OCI-LY7 (cell line): ENCODE measurements at regions not wholly inside any gene's neighbourhood (a gene's known extent, or its start where the extent isn't known, plus 50 kb on each side); places are given as distances from the start of the nearest gene placed in this dataset.

Experiments used
- BruUV-seq: library from RNA; stranded (reverse); fragments of 400-500 nt; replicated peaks from 2 replicates; lab custom pipeline; 2021; lab: Mats Ljungman, UMichigan
- CTCF ChIA-PET: fragments of 300-600 bp; sonication (Branson Sonifier 250); formaldehyde crosslinking; loops from one replicate; lab custom pipeline; 2022; ENCODE audit warnings: antibody characterized with exemption; ENCODE audit not compliant: unreplicated experiment; lab: Charles Lee
- POLR2A ChIA-PET: fragments of 300-600 bp; sonication (Branson Sonifier 250); formaldehyde crosslinking; loops from one replicate; lab custom pipeline; 2022; ENCODE audit warnings: antibody characterized with exemption; lab: Charles Lee
- DNase-seq: peaks from one replicate; pipeline ENCODE4 v3.0.0-alpha.2; 2015; ENCODE audit warnings: low spot score
- H2AFZ ChIP-seq: fragments of 200-600 bp; sonication (generic), shearing (Covaris generic); 2 replicates; pipeline ENCODE4 v1.6.1; 2014; ENCODE audit warnings: mild to moderate bottlenecking, antibody characterized with exemption, low read length, moderate library complexity
- H3K27ac ChIP-seq: fragments of 200-600 bp; sonication (generic); 2 replicates; pipeline ENCODE4 v1.5.1; 2014; ENCODE audit warnings: mixed run types, low read depth, mild to moderate bottlenecking, moderate library complexity, low read length, inconsistent platforms; ENCODE audit not compliant: poor library complexity, severe bottlenecking
- H3K36me3 ChIP-seq: fragments of 200-600 bp; sonication (generic); 2 replicates; pipeline ENCODE4 v1.6.1; 2014; ENCODE audit warnings: mild to moderate bottlenecking, antibody characterized with exemption, low read length, moderate library complexity, mixed read lengths; ENCODE audit not compliant: insufficient read depth
- H3K4me1 ChIP-seq: fragments of 200-600 bp; sonication (generic); 2 replicates; pipeline ENCODE4 v1.5.1; 2014; ENCODE audit warnings: mild to moderate bottlenecking, low read length; ENCODE audit not compliant: insufficient read depth, poor library complexity, severe bottlenecking
- H3K4me2 ChIP-seq: fragments of 200-600 bp; sonication (generic); 2 replicates; pipeline ENCODE4 v1.6.1; 2014; ENCODE audit warnings: mild to moderate bottlenecking, low read length
- H3K4me3 ChIP-seq: fragments of 200-600 bp; sonication (generic); 2 replicates; pipeline ENCODE4 v1.5.1; 2014; ENCODE audit warnings: mild to moderate bottlenecking, low read depth, low read length; ENCODE audit not compliant: poor library complexity, severe bottlenecking
- H3K79me2 ChIP-seq: fragments of 200-600 bp; sonication (generic); 2 replicates; pipeline ENCODE4 v1.6.1; 2016; ENCODE audit warnings: low read depth, mild to moderate bottlenecking, low read length, moderate library complexity, mixed read lengths; ENCODE audit not compliant: insufficient read depth
- H3K9me2 ChIP-seq: fragments of 200-600 bp; sonication (generic); 2 replicates; pipeline ENCODE4 v1.6.1; 2016; ENCODE audit warnings: mild to moderate bottlenecking, low read length, mixed read lengths; ENCODE audit not compliant: insufficient read depth
- H3K9me3 ChIP-seq: fragments of 200-600 bp; sonication (generic); 2 replicates; pipeline ENCODE4 v1.6.1; 2014; ENCODE audit warnings: mild to moderate bottlenecking, mixed run types, low read length, mixed read lengths
- H4K20me1 ChIP-seq: fragments of 200-600 bp; sonication (generic); 2 replicates; pipeline ENCODE4 v1.6.1; 2014; ENCODE audit warnings: mild to moderate bottlenecking, antibody characterized with exemption, low read length, moderate library complexity, mixed read lengths; ENCODE audit not compliant: insufficient read depth
- EZH2phosphoT487 ChIP-seq: fragments of 200-600 bp; sonication (generic); IDR thresholded peaks from 2 replicates; pipeline ENCODE4 v1.6.1; 2018; ENCODE audit warnings: low read depth, borderline replicate concordance, mild to moderate bottlenecking, mixed run types, antibody characterized with exemption, low read length, moderate library complexity, mixed read lengths
- intact Hi-C: fragments of 100-400 bp; cut with micrococcal nuclease; formaldehyde crosslinking; loops from one replicate; pipeline ENCODE4 v1.10.0; 2022; ENCODE audit not compliant: unreplicated experiment
- TF ChIP-seq, protein P1 (sequence below): fragments of 200-600 bp; sonication (generic); conservative IDR thresholded peaks from 2 replicates; pipeline ENCODE4 v1.5.1; 2014; ENCODE audit warnings: mild to moderate bottlenecking, antibody characterized with exemption, low read length, moderate library complexity, mixed read lengths

DNA sequence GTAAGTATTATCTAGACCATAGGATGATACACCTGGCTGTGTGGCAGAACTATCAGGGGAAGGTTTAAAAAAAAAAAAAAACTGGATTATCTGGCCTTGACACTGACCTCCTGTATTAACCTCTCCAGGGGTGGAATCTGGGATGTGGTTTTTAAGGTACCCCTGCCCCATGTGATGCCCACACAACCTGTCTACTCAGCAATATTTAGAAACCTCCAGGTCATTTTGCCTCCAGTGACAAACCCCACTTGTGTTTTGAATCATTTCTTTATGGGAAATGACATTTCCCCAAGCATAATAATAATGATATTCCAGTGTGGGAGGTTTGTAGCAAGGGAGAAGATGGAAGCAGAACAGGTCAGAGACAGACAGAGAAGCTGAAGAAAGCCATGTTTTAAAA is 179.1 kb downstream of the RSL24D1 start:
- no peak for TF ChIP-seq EZH2phosphoT487
- TF ChIP-seq, protein P1, sequence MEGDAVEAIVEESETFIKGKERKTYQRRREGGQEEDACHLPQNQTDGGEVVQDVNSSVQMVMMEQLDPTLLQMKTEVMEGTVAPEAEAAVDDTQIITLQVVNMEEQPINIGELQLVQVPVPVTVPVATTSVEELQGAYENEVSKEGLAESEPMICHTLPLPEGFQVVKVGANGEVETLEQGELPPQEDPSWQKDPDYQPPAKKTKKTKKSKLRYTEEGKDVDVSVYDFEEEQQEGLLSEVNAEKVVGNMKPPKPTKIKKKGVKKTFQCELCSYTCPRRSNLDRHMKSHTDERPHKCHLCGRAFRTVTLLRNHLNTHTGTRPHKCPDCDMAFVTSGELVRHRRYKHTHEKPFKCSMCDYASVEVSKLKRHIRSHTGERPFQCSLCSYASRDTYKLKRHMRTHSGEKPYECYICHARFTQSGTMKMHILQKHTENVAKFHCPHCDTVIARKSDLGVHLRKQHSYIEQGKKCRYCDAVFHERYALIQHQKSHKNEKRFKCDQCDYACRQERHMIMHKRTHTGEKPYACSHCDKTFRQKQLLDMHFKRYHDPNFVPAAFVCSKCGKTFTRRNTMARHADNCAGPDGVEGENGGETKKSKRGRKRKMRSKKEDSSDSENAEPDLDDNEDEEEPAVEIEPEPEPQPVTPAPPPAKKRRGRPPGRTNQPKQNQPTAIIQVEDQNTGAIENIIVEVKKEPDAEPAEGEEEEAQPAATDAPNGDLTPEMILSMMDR: no peak
- Histone ChIP-seq H4K20me1 (no peaks in the 10 kb centered on the region), H3K79me2 (no peaks in the 10 kb centered on the region), H3K4me3 (no peak overlapping the region), H3K4me1 (no peaks in the 10 kb centered on the region), H3K4me2 (no peak overlapping the region), H3K36me3 (no peaks in the 10 kb centered on the region), H3K27ac (no peak overlapping the region), H2AFZ (no peak overlapping the region), H3K9me3 (no peaks in the 10 kb centered on the region), H3K9me2 (no peaks in the 10 kb centered on the region)
- intact Hi-C loops: no loop called here
- no peak for DNase-seq
- ChIA-PET CTCF (no interaction called here), POLR2A (no interaction called here)
- BruUV-seq: no TSS peak

DNA sequence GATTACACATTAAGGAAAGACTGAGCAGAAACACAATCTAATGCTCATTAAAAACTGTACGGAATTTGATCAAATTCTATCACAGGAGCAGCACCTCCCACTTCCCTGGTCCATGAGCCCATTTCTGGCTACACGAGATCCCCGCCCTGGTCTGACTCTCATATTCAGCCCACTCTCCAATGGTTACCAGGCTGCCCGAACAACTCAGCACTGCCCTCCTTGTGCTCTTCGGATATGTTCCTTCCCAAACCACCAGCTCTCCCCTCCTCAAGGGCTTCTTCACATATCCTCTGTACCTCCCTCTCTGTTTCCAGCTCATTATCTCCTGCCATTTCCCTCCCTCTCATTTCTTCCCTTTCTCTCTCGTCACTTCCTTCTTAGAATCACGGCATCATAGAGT is 180.5 kb downstream of the RSL24D1 start:
- no TSS peak for BruUV-seq
- TF ChIP-seq, protein P1: no peak
- TF ChIP-seq EZH2phosphoT487: no peak
- intact Hi-C loops: no loop called here
- H3K4me3 ChIP-seq: no peak overlapping the region
- H4K20me1 ChIP-seq: no peaks in the 10 kb centered on the region
- no peaks in the 10 kb centered on the region for H3K9me3 ChIP-seq
- no peak for DNase-seq
- no peaks in the 10 kb centered on the region for H3K4me1 ChIP-seq
- H3K27ac ChIP-seq: no peak overlapping the region
- no peak overlapping the region for H2AFZ ChIP-seq
- ChIA-PET POLR2A (interaction anchor here (0.5 kb wide), 1 partner anchor 1030 kb away, joined by 3 read pairs; no protein-coding TSS in a partner anchor), CTCF (no interaction called here)
- no peaks in the 10 kb centered on the region for H3K79me2 ChIP-seq
- H3K36me3 ChIP-seq: no peaks in the 10 kb centered on the region
- H3K4me2 ChIP-seq: no peak overlapping the region
- H3K9me2 ChIP-seq: no peaks in the 10 kb centered on the region

DNA sequence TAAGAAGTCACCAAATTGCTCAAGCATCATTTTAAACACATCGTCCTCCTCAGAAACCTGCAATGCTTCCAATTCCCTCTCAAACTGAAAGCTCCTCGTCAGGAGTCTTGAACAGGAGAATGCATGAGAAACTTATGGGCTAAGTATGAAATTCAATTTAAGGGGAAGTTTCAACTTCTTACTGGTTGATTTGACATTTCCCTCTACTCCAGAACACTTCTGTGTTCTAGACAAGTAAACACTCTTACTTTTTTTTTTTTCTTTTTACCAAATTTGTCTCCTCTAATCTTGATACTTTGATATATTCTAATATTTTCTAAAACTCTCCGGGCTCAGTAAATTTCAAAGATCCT is 181.7 kb downstream of the RSL24D1 start:
- no peaks in the 10 kb centered on the region for H3K9me3 ChIP-seq
- no peak overlapping the region for H3K4me2 ChIP-seq
- no peaks in the 10 kb centered on the region for H3K9me2 ChIP-seq
- H3K27ac ChIP-seq: no peak overlapping the region
- TF ChIP-seq, protein P1: no peak
- TF ChIP-seq EZH2phosphoT487: no peak
- H4K20me1 ChIP-seq: no peaks in the 10 kb centered on the region
- no TSS peak for BruUV-seq
- no peak for DNase-seq
- intact Hi-C loops: no loop called here
- H3K4me1 ChIP-seq: no peaks in the 10 kb centered on the region
- H2AFZ ChIP-seq: no peak overlapping the region
- no peaks in the 10 kb centered on the region for H3K79me2 ChIP-seq
- ChIA-PET POLR2A (no interaction called here), CTCF (no interaction called here)
- no peak overlapping the region for H3K4me3 ChIP-seq
- no peaks in the 10 kb centered on the region for H3K36me3 ChIP-seq
